GF-D8 (cell line): ENCODE measurements at regions not wholly inside any gene's neighbourhood (a gene's known extent, or its start where the extent isn't known, plus 50 kb on each side); places are given as distances from the start of the nearest gene placed in this dataset.
"Not testable (repeated sequence)": the region's sequence is repeated elsewhere in the genome, so short reads cannot be mapped to it uniquely, and the experiment has no call there.

Experiments used
- DNase-seq: peaks from one replicate; lab custom pipeline; 2025; lab: John Stamatoyannopoulos, UW

GRCh38 chr15:99485153-99485961, 80.4 kb upstream of the MEF2A start:
- DNase-seq: no peak

GRCh38 chr15:99485992-99486370, 79.8 kb upstream of the MEF2A start:
- no peak for DNase-seq

- DNase-seq: no peak
These were observed 79.1 kb upstream of the MEF2A start for GRCh38 chr15:99486371-99487336.

GRCh38 chr15:99487337-99487730, 78.5 kb upstream of the MEF2A start:
- no peak for DNase-seq

- DNase-seq: no peak
These were observed 73.5 kb upstream of the MEF2A start for GRCh38 chr15:99492275-99492674.

- DNase-seq: no peak
These were observed 73.1 kb upstream of the MEF2A start for GRCh38 chr15:99492716-99493115.

- DNase-seq: no peak
These were observed 72.3 kb upstream of the MEF2A start for GRCh38 chr15:99493461-99493860.

GRCh38 chr15:99494536-99495233, 71.1 kb upstream of the MEF2A start:
- DNase-seq: not testable (repeated sequence)

- DNase-seq: no peak
These were observed 70.1 kb upstream of the MEF2A start for GRCh38 chr15:99495430-99496301.

GRCh38 chr15:99496302-99496629, 69.5 kb upstream of the MEF2A start:
- DNase-seq: no peak

GRCh38 chr15:99502182-99502581, 63.6 kb upstream of the MEF2A start:
- DNase-seq: no peak

- DNase-seq: no peak
These were observed 63.1 kb upstream of the MEF2A start for GRCh38 chr15:99502661-99503060.

- DNase-seq: no peak
These were observed 62.4 kb upstream of the MEF2A start for GRCh38 chr15:99503411-99503810.

- no peak for DNase-seq
These were observed 61.5 kb upstream of the MEF2A start for GRCh38 chr15:99504071-99504822.

- DNase-seq: no peak
These were observed 60.8 kb upstream of the MEF2A start for GRCh38 chr15:99504823-99505551.

GRCh38 chr15:99506399-99506798, 59.4 kb upstream of the MEF2A start:
- DNase-seq: no peak

- no peak for DNase-seq
These were observed 58.7 kb upstream of the MEF2A start for GRCh38 chr15:99507016-99507503.

GRCh38 chr15:99507504-99508310, 58.1 kb upstream of the MEF2A start:
- no peak for DNase-seq

GRCh38 chr15:99508311-99508645, 57.5 kb upstream of the MEF2A start:
- no peak for DNase-seq
